PC-3 (cell line): ENCODE measurements at regions not wholly inside any gene's neighbourhood (a gene's known extent, or its start where the extent isn't known, plus 50 kb on each side); places are given as distances from the start of the nearest gene placed in this dataset.

Experiments used
- ATAC-seq: fragments of 200-7000 bp; cut with Tn5 transposase; 2 replicates; pipeline ENCODE4 v1.9.1; 2020; ENCODE audit warnings: mild to moderate bottlenecking, moderate library complexity
- BruUV-seq: library from RNA; stranded (reverse); fragments of 400-500 nt; replicated peaks from 2 replicates; lab custom pipeline; 2021; lab: Mats Ljungman, UMichigan
- CTCF ChIA-PET: fragments of 300-600 bp; sonication (Branson Sonifier 250); formaldehyde crosslinking; loops from one replicate; lab custom pipeline; 2022; ENCODE audit warnings: antibody characterized with exemption; lab: Charles Lee
- POLR2A ChIA-PET: fragments of 300-600 bp; sonication (Branson Sonifier 250); formaldehyde crosslinking; loops from one replicate; lab custom pipeline; 2022; ENCODE audit warnings: antibody characterized with exemption; ENCODE audit not compliant: unreplicated experiment; lab: Charles Lee
- DNase-seq: peaks from one replicate; pipeline ENCODE4 v3.0.0-alpha.2; 2015
- H2AFZ ChIP-seq: fragments of 300-600 bp; sonication (generic); 2 replicates; pipeline ENCODE4 v1.6.0; 2016; ENCODE audit warnings: antibody characterized with exemption, low read length
- H3F3A ChIP-seq: fragments of 300-600 bp; sonication (generic); one replicate; pipeline ENCODE4 v1.6.0; 2017; ENCODE audit warnings: antibody characterized with exemption, low read length, control low read depth, mild to moderate bottlenecking; ENCODE audit not compliant: unreplicated experiment
- H3K27ac ChIP-seq: fragments of 300-600 bp; sonication (generic); 2 replicates; pipeline ENCODE4 v1.5.1; 2016; ENCODE audit warnings: mild to moderate bottlenecking, low read length
- H3K27me3 ChIP-seq: fragments of 300-600 bp; sonication (generic); 2 replicates; pipeline ENCODE4 v1.6.1; 2016; ENCODE audit warnings: low read length, mixed read lengths
- H3K36me3 ChIP-seq: fragments of 300-600 bp; sonication (generic); 2 replicates; pipeline ENCODE4 v1.6.1; 2016; ENCODE audit warnings: low read depth, mixed run types, low read length, mixed read lengths
- H3K4me1 ChIP-seq: fragments of 300-600 bp; sonication (generic); 2 replicates; pipeline ENCODE4 v1.5.1; 2016; ENCODE audit warnings: low read length; ENCODE audit not compliant: insufficient read depth
- H3K4me2 ChIP-seq: fragments of 300-600 bp; sonication (generic); 2 replicates; pipeline ENCODE4 v1.6.0; 2016; ENCODE audit warnings: low read length
- H3K4me3 ChIP-seq: fragments of 300-600 bp; sonication (generic); 2 replicates; pipeline ENCODE4 v1.5.1; 2016; ENCODE audit warnings: mild to moderate bottlenecking, low read length, mixed read lengths
- H3K79me2 ChIP-seq: fragments of 300-600 bp; sonication (generic); 2 replicates; pipeline ENCODE4 v1.6.1; 2017; ENCODE audit warnings: low read length, mixed read lengths
- H3K9ac ChIP-seq: fragments of 300-600 bp; sonication (generic); 2 replicates; pipeline ENCODE4 v1.6.0; 2016; ENCODE audit warnings: mild to moderate bottlenecking, low read length
- H3K9me2 ChIP-seq: fragments of 300-600 bp; sonication (generic); replicated peaks from 2 replicates; pipeline ENCODE4 v1.6.1; 2016; ENCODE audit warnings: mixed run types, low read length, mixed read lengths
- H3K9me3 ChIP-seq: fragments of 300-600 bp; sonication (generic); 2 replicates; pipeline ENCODE4 v1.6.1; 2016; ENCODE audit warnings: low read length, mixed read lengths
- H4K20me1 ChIP-seq: fragments of 300-600 bp; sonication (generic); 2 replicates; pipeline ENCODE4 v1.6.1; 2016; ENCODE audit warnings: low read length, mixed read lengths
- CTCF ChIP-seq: fragments of 300-600 bp; sonication (generic); conservative IDR thresholded peaks from 2 replicates; pipeline ENCODE4 v1.5.1; 2017; ENCODE audit warnings: antibody characterized with exemption, low read depth, mild to moderate bottlenecking, low read length
- EZH2 ChIP-seq: fragments of 300-600 bp; sonication (generic); IDR thresholded peaks from one replicate; pipeline ENCODE4 v1.6.1; 2017; ENCODE audit warnings: antibody characterized with exemption, mild to moderate bottlenecking, low read length; ENCODE audit not compliant: unreplicated experiment
- EZH2phosphoT487 ChIP-seq: fragments of 300-600 bp; sonication (generic); IDR thresholded peaks from 2 replicates; pipeline ENCODE4 v1.6.1; 2018; ENCODE audit warnings: mild to moderate bottlenecking, antibody characterized with exemption, low read length, borderline replicate concordance
- intact Hi-C: fragments of 100-400 bp; cut with micrococcal nuclease; formaldehyde crosslinking; loops from 2 replicates; pipeline ENCODE4 v1.9.0; 2023

GRCh38 chr5:18850216-18850615 is 1137.8 kb downstream of the CDH18 start:
- no peaks in the 10 kb centered on the region for H3K4me1 ChIP-seq
- no TSS peak for BruUV-seq
- H3K9me2 ChIP-seq: no peaks in the 10 kb centered on the region
- no peak overlapping the region for H3K4me3 ChIP-seq
- H3K36me3 ChIP-seq: no peaks in the 10 kb centered on the region
- no peaks in the 10 kb centered on the region for H4K20me1 ChIP-seq
- H3K9ac ChIP-seq: no peak overlapping the region
- no peak overlapping the region for H3K27ac ChIP-seq
- intact Hi-C loops: no loop called here
- no peak overlapping the region for H3K4me2 ChIP-seq
- H3K9me3 ChIP-seq: no peaks in the 10 kb centered on the region
- TF ChIP-seq EZH2phosphoT487: no peak
- TF ChIP-seq CTCF: no peak
- no peak for TF ChIP-seq EZH2
- ATAC-seq (no peak), DNase-seq (no peak)
- POLR2A ChIA-PET: no interaction called here
- CTCF ChIA-PET: no interaction called here
- no peak overlapping the region for H2AFZ ChIP-seq
- H3F3A ChIP-seq: no peaks in the 10 kb centered on the region
- H3K79me2 ChIP-seq: no peaks in the 10 kb centered on the region
- H3K27me3 ChIP-seq: no peaks in the 10 kb centered on the region

GRCh38 chr5:18872978-18873377 is 1115.0 kb downstream of the CDH18 start:
- no peak for ATAC-seq
- Histone ChIP-seq H3K79me2 (no peaks in the 10 kb centered on the region), H3K9me3 (no peaks in the 10 kb centered on the region), H3K4me1 (no peaks in the 10 kb centered on the region), H3K4me3 (no peak overlapping the region), H3K9ac (no peak overlapping the region), H3F3A (no peaks in the 10 kb centered on the region), H2AFZ (no peak overlapping the region), H3K9me2 (no peaks in the 10 kb centered on the region), H3K27me3 (no peaks in the 10 kb centered on the region), H3K27ac (no peak overlapping the region), H3K4me2 (no peak overlapping the region), H4K20me1 (no peaks in the 10 kb centered on the region), H3K36me3 (no peaks in the 10 kb centered on the region)
- no peak for DNase-seq
- no peak for TF ChIP-seq EZH2phosphoT487
- TF ChIP-seq CTCF: no peak
- no peak for TF ChIP-seq EZH2
- CTCF ChIA-PET: no interaction called here
- POLR2A ChIA-PET: no interaction called here
- intact Hi-C loops: no loop called here
- no TSS peak for BruUV-seq

- H3K4me1 ChIP-seq: peaks cover 8% of the 10 kb centered on the region
- no TSS peak for BruUV-seq
- no peak overlapping the region for H3K4me3 ChIP-seq
- no peak overlapping the region for H3K27ac ChIP-seq
- CTCF ChIA-PET: no interaction called here
- H3K4me2 ChIP-seq: no peak overlapping the region
- DNase-seq (no peak), ATAC-seq (no peak)
- H3K36me3 ChIP-seq: no peaks in the 10 kb centered on the region
- no peaks in the 10 kb centered on the region for H3K27me3 ChIP-seq
- POLR2A ChIA-PET: no interaction called here
- H3K9me2 ChIP-seq: no peaks in the 10 kb centered on the region
- H3K79me2 ChIP-seq: no peaks in the 10 kb centered on the region
- H3F3A ChIP-seq: no peaks in the 10 kb centered on the region
- H3K9me3 ChIP-seq: no peaks in the 10 kb centered on the region
- H4K20me1 ChIP-seq: no peaks in the 10 kb centered on the region
- no peak for TF ChIP-seq EZH2phosphoT487
- TF ChIP-seq CTCF: no peak
- no peak for TF ChIP-seq EZH2
- H2AFZ ChIP-seq: no peak overlapping the region
- intact Hi-C loops: no loop called here
- H3K9ac ChIP-seq: no peak overlapping the region
Observed at GRCh38 chr5:18876565-18876964, 1111.4 kb downstream of the CDH18 start.
